Glutamatergic neuron (in vitro differentiated cells): ENCODE measurements at regions not wholly inside any gene's neighbourhood (a gene's known extent, or its start where the extent isn't known, plus 50 kb on each side); places are given as distances from the start of the nearest gene placed in this dataset.

ENCODE experiments used
- DNase-seq: peaks from one replicate; pipeline ENCODE4 v3.0.0; 2022
- H3K27ac Mint-ChIP-seq: one replicate; pipeline ENCODE4 v1.8.0; 2020; ENCODE audit warnings: mild to moderate bottlenecking, mixed read lengths, inconsistent platforms; ENCODE audit not compliant: unreplicated experiment
- H3K27me3 Mint-ChIP-seq: one replicate; pipeline ENCODE4 v1.8.0; 2020; ENCODE audit warnings: mild to moderate bottlenecking, moderate library complexity, mixed read lengths, inconsistent platforms; ENCODE audit not compliant: unreplicated experiment
- H3K36me3 Mint-ChIP-seq: one replicate; pipeline ENCODE4 v1.8.0; 2020; ENCODE audit warnings: mild to moderate bottlenecking, mixed read lengths, inconsistent platforms; ENCODE audit not compliant: unreplicated experiment
- H3K4me1 Mint-ChIP-seq: one replicate; pipeline ENCODE4 v1.8.0; 2020; ENCODE audit warnings: mild to moderate bottlenecking, low read depth, mixed read lengths, inconsistent platforms; ENCODE audit not compliant: unreplicated experiment
- H3K4me3 Mint-ChIP-seq: one replicate; pipeline ENCODE4 v1.8.0; 2020; ENCODE audit warnings: mild to moderate bottlenecking, mixed read lengths, inconsistent platforms; ENCODE audit not compliant: unreplicated experiment
- H3K9me3 Mint-ChIP-seq: one replicate; pipeline ENCODE4 v1.8.0; 2020; ENCODE audit warnings: mild to moderate bottlenecking, moderate library complexity, mixed read lengths, inconsistent platforms; ENCODE audit not compliant: unreplicated experiment
- CTCF ChIP-seq: fragments of 200-600 bp; sonication (generic); IDR thresholded peaks from one replicate; pipeline ENCODE4 v1.5.0; 2021; ENCODE audit not compliant: partially characterized antibody, unreplicated experiment

- Mint-ChIP-seq H3K27me3 (no peaks in the 10 kb centered on the region), H3K9me3 (no peaks in the 10 kb centered on the region), H3K27ac (no peak overlapping the region), H3K4me3 (no peak overlapping the region), H3K4me1 (no peaks in the 10 kb centered on the region), H3K36me3 (no peaks in the 10 kb centered on the region)
- TF ChIP-seq CTCF: no peak
- no peak for DNase-seq
These were observed 821.5 kb downstream of the EFNA5 start for GRCh38 chr5:106849266-106849665.

- no peak overlapping the region for H3K4me3 Mint-ChIP-seq
- H3K4me1 Mint-ChIP-seq: peaks cover 1% of the 10 kb centered on the region
- H3K9me3 Mint-ChIP-seq: no peaks in the 10 kb centered on the region
- DNase-seq: no peak
- H3K27me3 Mint-ChIP-seq: no peaks in the 10 kb centered on the region
- H3K36me3 Mint-ChIP-seq: no peaks in the 10 kb centered on the region
- H3K27ac Mint-ChIP-seq: peak overlapping the region; percentile 40
- peak; percentile 60 for TF ChIP-seq CTCF
These were observed 826.8 kb downstream of the EFNA5 start for GRCh38 chr5:106843812-106844416.

DNA sequence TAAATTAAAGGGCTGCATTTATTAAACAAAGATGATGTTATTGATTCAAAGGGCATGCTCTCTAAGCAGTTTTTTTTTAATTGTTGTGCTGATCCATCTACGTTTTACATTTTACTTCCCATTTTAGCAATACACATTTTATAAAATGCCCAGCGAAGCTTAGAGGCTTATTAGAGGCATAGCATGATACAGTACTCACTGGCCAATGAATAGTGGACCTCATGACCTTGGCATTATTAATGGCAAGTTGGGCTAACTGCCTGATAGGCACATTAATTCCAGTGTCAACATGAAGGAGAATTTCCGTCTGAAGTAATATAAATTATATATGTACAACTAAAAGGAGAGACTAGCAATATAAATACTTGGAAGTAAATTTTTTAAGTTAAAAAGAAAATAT is 837.2 kb downstream of the EFNA5 start:
- Mint-ChIP-seq H3K4me1 (no peaks in the 10 kb centered on the region), H3K9me3 (no peaks in the 10 kb centered on the region), H3K27ac (no peak overlapping the region), H3K36me3 (no peaks in the 10 kb centered on the region), H3K27me3 (no peaks in the 10 kb centered on the region), H3K4me3 (no peak overlapping the region)
- no peak for TF ChIP-seq CTCF
- DNase-seq: no peak

GRCh38 chr5:106827061-106827460 is 843.7 kb downstream of the EFNA5 start:
- Mint-ChIP-seq H3K27ac (no peak overlapping the region), H3K36me3 (no peaks in the 10 kb centered on the region), H3K9me3 (no peaks in the 10 kb centered on the region), H3K4me1 (no peaks in the 10 kb centered on the region), H3K27me3 (no peaks in the 10 kb centered on the region), H3K4me3 (no peak overlapping the region)
- DNase-seq: no peak
- TF ChIP-seq CTCF: no peak

DNA sequence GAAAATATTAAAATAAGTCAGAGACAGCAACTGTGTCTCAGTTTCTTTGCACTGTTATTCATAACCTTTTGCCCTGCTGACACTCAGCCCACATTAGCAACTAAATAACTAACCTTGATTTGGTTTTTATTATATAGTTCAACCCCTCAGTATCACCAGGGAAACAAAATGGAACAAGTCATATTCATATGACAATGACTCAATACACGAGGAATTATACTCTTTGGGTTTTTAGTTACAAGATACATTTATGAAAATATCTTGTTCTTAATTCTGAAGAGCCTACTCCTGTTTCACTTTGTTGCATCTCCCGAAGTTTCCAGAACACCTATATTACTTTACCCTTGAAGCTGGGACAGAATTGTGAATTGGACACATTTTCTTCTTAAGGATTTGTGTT is 845.4 kb downstream of the EFNA5 start:
- no peaks in the 10 kb centered on the region for H3K4me1 Mint-ChIP-seq
- DNase-seq: no peak
- H3K4me3 Mint-ChIP-seq: no peak overlapping the region
- H3K27ac Mint-ChIP-seq: no peak overlapping the region
- TF ChIP-seq CTCF: no peak
- H3K36me3 Mint-ChIP-seq: no peaks in the 10 kb centered on the region
- no peaks in the 10 kb centered on the region for H3K27me3 Mint-ChIP-seq
- H3K9me3 Mint-ChIP-seq: no peaks in the 10 kb centered on the region
